ENCODE measurements at regions not wholly inside any gene's neighbourhood (a gene's known extent, or its start where the extent isn't known, plus 50 kb on each side); places are given as distances from the start of the nearest gene placed in this dataset.
"Not testable (repeated sequence)": the region's sequence is repeated elsewhere in the genome, so short reads cannot be mapped to it uniquely, and the experiment has no call there.

GRCh38 chr18:14223231-14223822, 91.1 kb upstream of the ZNF519 start:
- not testable (repeated sequence) for H3K27ac ChIP-seq (replicated peaks); H3K27me3 ChIP-seq (ENCODE audit: insufficient read depth, poor library complexity, severe bottlenecking); DNase-seq (ENCODE audit: low read depth in 1 of 2, low spot score in 1 of 2); H3K4me3 ChIP-seq (replicated peaks; ENCODE audit: insufficient read depth, low read length)

GRCh38 chr18:14222354-14223221, 90.4 kb upstream of the ZNF519 start:
- H3K4me3 ChIP-seq (replicated peaks; ENCODE audit: insufficient read depth, low read length); H3K27me3 ChIP-seq (ENCODE audit: insufficient read depth, poor library complexity, severe bottlenecking); H3K27ac ChIP-seq (replicated peaks); DNase-seq (ENCODE audit: low read depth in 1 of 2, low spot score in 1 of 2): not testable (repeated sequence)

DNA sequence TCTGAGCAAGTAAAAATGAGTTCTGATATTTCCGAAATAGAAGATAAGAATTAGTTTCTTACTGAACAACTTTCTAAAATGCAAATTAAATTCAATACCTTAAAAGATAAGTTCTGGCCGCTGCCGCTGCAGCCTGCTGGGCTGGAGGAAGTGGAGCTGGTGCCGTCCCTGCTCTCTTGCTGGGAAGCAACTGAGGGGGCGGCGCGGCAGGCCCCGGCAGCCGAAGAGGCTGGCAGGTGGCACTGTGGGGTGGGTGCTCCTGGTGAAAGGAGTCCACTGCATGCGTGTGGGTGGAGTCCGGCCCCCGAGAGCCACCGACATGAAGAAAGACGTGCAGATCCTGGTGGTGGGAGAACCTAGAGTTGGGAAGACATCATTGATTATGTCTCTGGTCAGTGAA, 89.5 kb upstream of the ZNF519 start:
- H3K27me3 ChIP-seq (ENCODE audit: insufficient read depth, poor library complexity, severe bottlenecking) = no peaks in the 10 kb centered on the region
- H3K4me3 ChIP-seq (replicated peaks; ENCODE audit: insufficient read depth, low read length) = no peak overlapping the region
- DNase-seq (ENCODE audit: low read depth in 1 of 2, low spot score in 1 of 2) = no peak
- no peak overlapping the region for H3K27ac ChIP-seq (replicated peaks)
- TF ChIP-seq, protein P1, sequence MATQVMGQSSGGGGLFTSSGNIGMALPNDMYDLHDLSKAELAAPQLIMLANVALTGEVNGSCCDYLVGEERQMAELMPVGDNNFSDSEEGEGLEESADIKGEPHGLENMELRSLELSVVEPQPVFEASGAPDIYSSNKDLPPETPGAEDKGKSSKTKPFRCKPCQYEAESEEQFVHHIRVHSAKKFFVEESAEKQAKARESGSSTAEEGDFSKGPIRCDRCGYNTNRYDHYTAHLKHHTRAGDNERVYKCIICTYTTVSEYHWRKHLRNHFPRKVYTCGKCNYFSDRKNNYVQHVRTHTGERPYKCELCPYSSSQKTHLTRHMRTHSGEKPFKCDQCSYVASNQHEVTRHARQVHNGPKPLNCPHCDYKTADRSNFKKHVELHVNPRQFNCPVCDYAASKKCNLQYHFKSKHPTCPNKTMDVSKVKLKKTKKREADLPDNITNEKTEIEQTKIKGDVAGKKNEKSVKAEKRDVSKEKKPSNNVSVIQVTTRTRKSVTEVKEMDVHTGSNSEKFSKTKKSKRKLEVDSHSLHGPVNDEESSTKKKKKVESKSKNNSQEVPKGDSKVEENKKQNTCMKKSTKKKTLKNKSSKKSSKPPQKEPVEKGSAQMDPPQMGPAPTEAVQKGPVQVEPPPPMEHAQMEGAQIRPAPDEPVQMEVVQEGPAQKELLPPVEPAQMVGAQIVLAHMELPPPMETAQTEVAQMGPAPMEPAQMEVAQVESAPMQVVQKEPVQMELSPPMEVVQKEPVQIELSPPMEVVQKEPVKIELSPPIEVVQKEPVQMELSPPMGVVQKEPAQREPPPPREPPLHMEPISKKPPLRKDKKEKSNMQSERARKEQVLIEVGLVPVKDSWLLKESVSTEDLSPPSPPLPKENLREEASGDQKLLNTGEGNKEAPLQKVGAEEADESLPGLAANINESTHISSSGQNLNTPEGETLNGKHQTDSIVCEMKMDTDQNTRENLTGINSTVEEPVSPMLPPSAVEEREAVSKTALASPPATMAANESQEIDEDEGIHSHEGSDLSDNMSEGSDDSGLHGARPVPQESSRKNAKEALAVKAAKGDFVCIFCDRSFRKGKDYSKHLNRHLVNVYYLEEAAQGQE (IDR thresholded peaks at IDR 0.05; ENCODE audit: insufficient replicate concordance, low read depth) = no peak
- TF ChIP-seq, protein P2, sequence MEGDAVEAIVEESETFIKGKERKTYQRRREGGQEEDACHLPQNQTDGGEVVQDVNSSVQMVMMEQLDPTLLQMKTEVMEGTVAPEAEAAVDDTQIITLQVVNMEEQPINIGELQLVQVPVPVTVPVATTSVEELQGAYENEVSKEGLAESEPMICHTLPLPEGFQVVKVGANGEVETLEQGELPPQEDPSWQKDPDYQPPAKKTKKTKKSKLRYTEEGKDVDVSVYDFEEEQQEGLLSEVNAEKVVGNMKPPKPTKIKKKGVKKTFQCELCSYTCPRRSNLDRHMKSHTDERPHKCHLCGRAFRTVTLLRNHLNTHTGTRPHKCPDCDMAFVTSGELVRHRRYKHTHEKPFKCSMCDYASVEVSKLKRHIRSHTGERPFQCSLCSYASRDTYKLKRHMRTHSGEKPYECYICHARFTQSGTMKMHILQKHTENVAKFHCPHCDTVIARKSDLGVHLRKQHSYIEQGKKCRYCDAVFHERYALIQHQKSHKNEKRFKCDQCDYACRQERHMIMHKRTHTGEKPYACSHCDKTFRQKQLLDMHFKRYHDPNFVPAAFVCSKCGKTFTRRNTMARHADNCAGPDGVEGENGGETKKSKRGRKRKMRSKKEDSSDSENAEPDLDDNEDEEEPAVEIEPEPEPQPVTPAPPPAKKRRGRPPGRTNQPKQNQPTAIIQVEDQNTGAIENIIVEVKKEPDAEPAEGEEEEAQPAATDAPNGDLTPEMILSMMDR (IDR thresholded peaks at IDR 0.05; ENCODE audit: insufficient read depth, low read length) = no peak

- not testable (repeated sequence) for H3K27ac ChIP-seq (replicated peaks); H3K4me3 ChIP-seq (replicated peaks; ENCODE audit: insufficient read depth, low read length); H3K27me3 ChIP-seq (ENCODE audit: insufficient read depth, poor library complexity, severe bottlenecking); DNase-seq (ENCODE audit: low read depth in 1 of 2, low spot score in 1 of 2)
These were observed 83.7 kb upstream of the ZNF519 start for GRCh38 chr18:14215952-14216351.

GRCh38 chr18:14203424-14203823, 71.2 kb upstream of the ZNF519 start:
- H3K27me3 ChIP-seq (ENCODE audit: insufficient read depth, poor library complexity, severe bottlenecking); DNase-seq (ENCODE audit: low read depth in 1 of 2, low spot score in 1 of 2); H3K27ac ChIP-seq (replicated peaks); H3K4me3 ChIP-seq (replicated peaks; ENCODE audit: insufficient read depth, low read length): not testable (repeated sequence)

- not testable (repeated sequence) for H3K4me3 ChIP-seq (replicated peaks; ENCODE audit: insufficient read depth, low read length); H3K27ac ChIP-seq (replicated peaks); H3K27me3 ChIP-seq (ENCODE audit: insufficient read depth, poor library complexity, severe bottlenecking); DNase-seq (ENCODE audit: low read depth in 1 of 2, low spot score in 1 of 2)
These were observed 58.7 kb upstream of the ZNF519 start for GRCh38 chr18:14190776-14191442.

DNA sequence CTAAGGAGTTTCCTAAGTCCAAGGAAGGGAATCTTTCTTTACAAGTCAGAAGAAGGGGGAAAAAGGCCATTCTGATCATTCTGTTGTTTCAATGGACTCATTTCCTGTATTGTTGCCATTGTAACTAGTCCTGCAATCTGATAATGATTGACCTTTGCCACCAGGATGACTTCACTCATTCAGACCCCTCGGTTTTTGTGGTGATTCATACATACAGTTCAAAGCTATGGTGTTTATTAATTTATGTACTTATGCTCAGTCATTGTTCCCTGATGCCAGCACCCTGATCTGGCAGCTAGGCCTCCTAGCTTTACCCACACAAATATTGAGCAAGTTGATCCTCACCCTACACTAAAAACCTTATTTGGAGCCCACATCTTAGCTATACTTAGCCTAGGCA, 57.6 kb upstream of the ZNF519 start:
- no peak for DNase-seq (ENCODE audit: low read depth in 1 of 2, low spot score in 1 of 2)
- TF ChIP-seq POLR2AphosphoS5 (IDR thresholded peaks at IDR 0.05; ENCODE audit: low read depth) (no peak), GABPA (IDR thresholded peaks at IDR 0.05; ENCODE audit: low read depth) (no peak), SPI1 (IDR thresholded peaks at IDR 0.05; ENCODE audit: borderline replicate concordance, low read depth) (no peak)
- TF ChIP-seq, protein P1 (IDR thresholded peaks at IDR 0.05; ENCODE audit: insufficient replicate concordance, low read depth) = no peak
- Histone ChIP-seq H3K27me3 (ENCODE audit: insufficient read depth, poor library complexity, severe bottlenecking) (no peaks in the 10 kb centered on the region), H3K27ac (replicated peaks) (no peak overlapping the region), H3K4me3 (replicated peaks; ENCODE audit: insufficient read depth, low read length) (no peak overlapping the region)

DNA sequence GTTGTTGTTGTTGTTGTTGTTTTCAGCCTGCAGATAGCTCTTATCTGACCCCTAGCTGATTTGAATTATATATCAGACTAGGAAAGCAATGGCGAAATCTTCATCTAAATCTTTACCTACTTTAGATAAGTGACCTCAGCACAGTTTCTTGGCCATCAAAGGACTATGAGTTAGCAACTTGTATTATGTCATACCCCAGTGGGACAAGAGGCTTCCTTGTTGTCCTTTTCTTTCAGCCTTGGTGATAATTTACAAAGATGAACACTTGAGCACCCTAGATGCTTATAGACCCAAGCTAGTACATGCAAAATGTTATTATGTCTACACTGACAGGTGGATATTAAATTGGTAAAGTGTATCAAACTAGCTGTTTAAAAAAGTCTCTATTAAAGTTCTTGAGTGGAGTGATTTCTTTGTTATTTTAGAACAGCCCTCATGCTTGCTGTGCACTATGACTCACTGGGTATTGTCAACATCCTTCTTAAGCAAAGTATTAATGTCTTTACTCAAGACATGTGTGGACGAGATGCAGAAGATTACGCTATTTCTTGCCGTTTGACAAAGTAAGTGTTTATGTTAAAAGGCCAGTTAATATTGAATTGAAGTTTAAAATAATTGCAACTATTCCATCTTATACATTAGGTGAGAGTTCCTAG, 56.6 kb upstream of the ZNF519 start:
- not testable (repeated sequence) for DNase-seq (ENCODE audit: low read depth in 1 of 2, low spot score in 1 of 2); H3K27ac ChIP-seq (replicated peaks); H3K4me3 ChIP-seq (replicated peaks; ENCODE audit: insufficient read depth, low read length); H3K27me3 ChIP-seq (ENCODE audit: insufficient read depth, poor library complexity, severe bottlenecking)
